ENCODE measurements at regions not wholly inside any gene's neighbourhood (a gene's known extent, or its start where the extent isn't known, plus 50 kb on each side); places are given as distances from the start of the nearest gene placed in this dataset.

DNA sequence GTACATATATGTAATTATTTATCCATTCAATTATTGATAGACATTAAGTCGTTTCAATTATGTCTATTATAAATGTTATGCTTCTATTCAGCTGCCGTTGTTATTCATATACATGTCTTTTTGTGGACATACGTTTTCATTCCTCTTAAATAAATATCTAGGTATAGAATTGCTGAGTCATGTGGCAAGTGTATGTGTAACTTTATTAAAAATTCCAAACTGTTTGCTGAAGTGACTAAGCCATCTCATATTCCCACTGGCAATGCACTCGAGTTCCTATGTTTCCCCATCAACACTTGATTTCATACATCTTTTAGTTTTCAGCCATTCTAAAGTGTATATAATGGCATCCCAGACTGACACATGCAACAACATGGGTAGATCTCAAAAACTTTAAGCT lies 739.7 kb upstream of the POU3F2 start:
- ChIA-PET POLR2A (no interaction called here), CTCF (no interaction called here)
- Mint-ChIP-seq H3K9me3 (ENCODE audit: insufficient read depth) (no peaks in the 10 kb centered on the region), H3K4me1 (ENCODE audit: low read depth) (no peaks in the 10 kb centered on the region), H3K27ac (no peak overlapping the region), H3K4me3 (no peak overlapping the region), H3K36me3 (ENCODE audit: low read depth) (no peaks in the 10 kb centered on the region), H3K27me3 (ENCODE audit: low read depth) (no peaks in the 10 kb centered on the region)
- DNase-seq, result no peak
- ATAC-seq, result no peak

- no peak for DNase-seq
- CTCF ChIA-PET, result no interaction called here
- Mint-ChIP-seq H3K36me3 (ENCODE audit: low read depth) (no peaks in the 10 kb centered on the region), H3K27me3 (ENCODE audit: low read depth) (no peaks in the 10 kb centered on the region), H3K4me1 (ENCODE audit: low read depth) (no peaks in the 10 kb centered on the region), H3K27ac (no peak overlapping the region), H3K9me3 (ENCODE audit: insufficient read depth) (peaks cover 6% of the 10 kb centered on the region), H3K4me3 (no peak overlapping the region)
- ATAC-seq, result no peak
- POLR2A ChIA-PET, result no interaction called here
Observed at GRCh38 chr6:98107801-98108200, 726.6 kb upstream of the POU3F2 start.

DNA sequence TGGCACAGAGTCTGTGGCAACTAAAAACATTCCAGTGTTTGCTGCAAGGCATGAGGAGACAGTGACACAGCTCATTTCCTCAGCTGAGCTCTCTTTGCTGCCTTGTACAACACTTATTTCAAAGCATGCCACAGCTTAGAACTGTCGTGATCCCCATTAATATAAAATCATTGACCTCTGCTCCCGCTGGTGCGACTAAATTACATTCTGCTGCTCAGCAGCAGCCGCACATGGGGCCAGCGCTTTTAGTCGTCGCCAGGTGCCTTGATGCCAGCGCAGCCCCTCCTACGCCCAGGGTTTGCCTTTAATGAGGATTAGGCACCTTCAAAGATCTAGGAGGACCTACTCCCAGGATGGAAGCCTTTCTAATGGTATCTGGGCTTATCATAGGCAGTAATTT lies 717.9 kb upstream of the POU3F2 start:
- H3K27ac Mint-ChIP-seq, result no peak overlapping the region
- POLR2A ChIA-PET, result no interaction called here

DNA sequence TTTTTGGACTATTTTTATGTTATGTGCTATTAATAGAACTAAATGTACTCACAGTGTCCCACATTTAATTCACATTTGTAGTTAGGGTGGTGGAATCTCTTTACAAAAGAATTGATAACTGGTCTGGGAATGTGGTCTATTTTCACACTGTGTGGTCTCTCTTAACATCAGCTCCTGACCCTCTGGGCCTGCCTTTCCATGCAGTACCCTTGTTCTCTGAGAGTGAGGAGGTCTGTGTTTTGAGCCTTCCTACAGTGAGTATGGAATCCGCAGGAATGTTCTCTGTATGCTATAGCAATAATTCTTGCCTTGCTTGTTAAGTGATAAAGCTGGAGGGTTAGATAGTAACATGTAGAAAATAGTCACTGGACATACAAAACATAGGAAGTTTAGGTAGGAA lies 717.3 kb upstream of the POU3F2 start:
- H3K4me3 Mint-ChIP-seq, result no peak overlapping the region
- DNase-seq (no peak), ATAC-seq (no peak)
- no peaks in the 10 kb centered on the region for H3K9me3 Mint-ChIP-seq (ENCODE audit: insufficient read depth)
- H3K27me3 Mint-ChIP-seq (ENCODE audit: low read depth), result no peaks in the 10 kb centered on the region
- H3K4me1 Mint-ChIP-seq (ENCODE audit: low read depth), result no peaks in the 10 kb centered on the region
- CTCF ChIA-PET, result no interaction called here
- H3K27ac Mint-ChIP-seq, result no peak overlapping the region
- POLR2A ChIA-PET, result no interaction called here
- no peaks in the 10 kb centered on the region for H3K36me3 Mint-ChIP-seq (ENCODE audit: low read depth)

More for the DNA sequence above, 717.9 kb upstream of the POU3F2 start:
- Mint-ChIP-seq H3K4me1 (ENCODE audit: low read depth) (no peaks in the 10 kb centered on the region), H3K9me3 (ENCODE audit: insufficient read depth) (no peaks in the 10 kb centered on the region), H3K36me3 (ENCODE audit: low read depth) (no peaks in the 10 kb centered on the region), H3K27me3 (ENCODE audit: low read depth) (no peaks in the 10 kb centered on the region), H3K4me3 (no peak overlapping the region)
- CTCF ChIA-PET, result no interaction called here
- no peak for ATAC-seq
- DNase-seq, result no peak

GRCh38 chr6:98118397-98119045 lies 715.9 kb upstream of the POU3F2 start:
- ChIA-PET POLR2A (no interaction called here), CTCF (no interaction called here)
- Mint-ChIP-seq H3K27me3 (ENCODE audit: low read depth) (no peaks in the 10 kb centered on the region), H3K27ac (no peak overlapping the region), H3K36me3 (ENCODE audit: low read depth) (no peaks in the 10 kb centered on the region), H3K4me3 (no peak overlapping the region), H3K4me1 (ENCODE audit: low read depth) (no peaks in the 10 kb centered on the region), H3K9me3 (ENCODE audit: insufficient read depth) (no peaks in the 10 kb centered on the region)
- DNase-seq (no peak), ATAC-seq (no peak)

- Mint-ChIP-seq H3K4me3 (no peak overlapping the region), H3K36me3 (ENCODE audit: low read depth) (no peaks in the 10 kb centered on the region), H3K9me3 (ENCODE audit: insufficient read depth) (no peaks in the 10 kb centered on the region), H3K4me1 (ENCODE audit: low read depth) (no peaks in the 10 kb centered on the region), H3K27me3 (ENCODE audit: low read depth) (no peaks in the 10 kb centered on the region), H3K27ac (no peak overlapping the region)
- POLR2A ChIA-PET, result no interaction called here
- CTCF ChIA-PET, result no interaction called here
- DNase-seq (no peak), ATAC-seq (no peak)
Observed at GRCh38 chr6:98124171-98124570, 710.2 kb upstream of the POU3F2 start.

GRCh38 chr6:98131290-98131990 lies 702.9 kb upstream of the POU3F2 start:
- POLR2A ChIA-PET, result no interaction called here
- CTCF ChIA-PET, result no interaction called here
- H3K27ac Mint-ChIP-seq, result no peak overlapping the region
- DNase-seq, result no peak
- no peaks in the 10 kb centered on the region for H3K36me3 Mint-ChIP-seq (ENCODE audit: low read depth)
- no peaks in the 10 kb centered on the region for H3K4me1 Mint-ChIP-seq (ENCODE audit: low read depth)
- no peaks in the 10 kb centered on the region for H3K9me3 Mint-ChIP-seq (ENCODE audit: insufficient read depth)
- no peaks in the 10 kb centered on the region for H3K27me3 Mint-ChIP-seq (ENCODE audit: low read depth)
- no peak for ATAC-seq
- H3K4me3 Mint-ChIP-seq, result no peak overlapping the region

- H3K4me1 Mint-ChIP-seq (ENCODE audit: low read depth), result no peaks in the 10 kb centered on the region
- no peaks in the 10 kb centered on the region for H3K9me3 Mint-ChIP-seq (ENCODE audit: insufficient read depth)
- DNase-seq (no peak), ATAC-seq (no peak)
- CTCF ChIA-PET, result no interaction called here
- no peaks in the 10 kb centered on the region for H3K27me3 Mint-ChIP-seq (ENCODE audit: low read depth)
- H3K27ac Mint-ChIP-seq, result no peak overlapping the region
- H3K4me3 Mint-ChIP-seq, result no peak overlapping the region
- H3K36me3 Mint-ChIP-seq (ENCODE audit: low read depth), result no peaks in the 10 kb centered on the region
- POLR2A ChIA-PET, result no interaction called here
Observed at GRCh38 chr6:98136333-98136732, 698.0 kb upstream of the POU3F2 start.

DNA sequence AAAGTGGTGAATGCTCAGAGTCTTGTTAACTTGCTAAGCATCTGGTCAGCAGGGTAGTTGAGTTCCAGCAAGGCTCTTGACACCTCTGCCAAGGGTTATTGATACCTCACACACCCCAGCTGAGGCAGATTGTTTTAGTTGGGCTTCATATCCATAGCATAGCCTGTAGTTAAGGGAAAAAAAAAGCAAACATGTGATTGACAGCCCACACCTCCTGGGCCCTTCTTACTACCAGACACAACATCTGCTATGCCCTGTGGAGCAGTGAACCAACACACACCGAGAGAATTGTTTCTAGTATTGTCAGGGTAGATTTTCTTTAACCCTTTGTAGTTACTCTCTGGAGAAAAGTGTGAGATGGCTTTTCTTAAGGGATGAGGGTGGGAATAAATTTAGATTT lies 697.0 kb upstream of the POU3F2 start:
- H3K36me3 Mint-ChIP-seq (ENCODE audit: low read depth), result no peaks in the 10 kb centered on the region
- CTCF ChIA-PET, result no interaction called here
- no peak overlapping the region for H3K27ac Mint-ChIP-seq
- no peaks in the 10 kb centered on the region for H3K9me3 Mint-ChIP-seq (ENCODE audit: insufficient read depth)
- H3K27me3 Mint-ChIP-seq (ENCODE audit: low read depth), result no peaks in the 10 kb centered on the region
- no peak for ATAC-seq
- no peak for DNase-seq
- POLR2A ChIA-PET, result no interaction called here
- H3K4me3 Mint-ChIP-seq, result no peak overlapping the region
- H3K4me1 Mint-ChIP-seq (ENCODE audit: low read depth), result no peaks in the 10 kb centered on the region

GRCh38 chr6:98142839-98143238 lies 691.5 kb upstream of the POU3F2 start:
- CTCF ChIA-PET, result no interaction called here
- H3K9me3 Mint-ChIP-seq (ENCODE audit: insufficient read depth), result peaks cover 7% of the 10 kb centered on the region
- H3K27ac Mint-ChIP-seq, result no peak overlapping the region
- POLR2A ChIA-PET, result no interaction called here
- H3K27me3 Mint-ChIP-seq (ENCODE audit: low read depth), result no peaks in the 10 kb centered on the region
- H3K4me3 Mint-ChIP-seq, result no peak overlapping the region
- no peaks in the 10 kb centered on the region for H3K36me3 Mint-ChIP-seq (ENCODE audit: low read depth)
- H3K4me1 Mint-ChIP-seq (ENCODE audit: low read depth), result no peaks in the 10 kb centered on the region
- ATAC-seq (no peak), DNase-seq (no peak)

DNA sequence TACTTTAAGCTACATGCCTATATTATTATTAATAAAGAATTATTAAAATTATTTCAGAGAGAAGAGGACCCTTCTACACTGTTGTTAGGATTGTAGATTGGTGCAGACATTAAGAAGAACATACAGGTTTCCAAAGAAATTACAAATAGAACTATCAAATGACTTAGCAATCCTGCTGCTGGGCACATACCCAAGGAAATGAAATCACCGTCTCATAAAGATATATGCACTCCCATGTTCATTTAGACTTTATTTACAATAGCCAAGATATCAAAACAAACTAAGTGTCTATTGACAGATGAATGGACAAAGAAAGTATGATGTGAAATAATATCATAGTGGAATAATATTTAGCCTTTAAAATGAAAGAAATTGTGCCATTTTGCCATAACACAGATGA lies 687.7 kb upstream of the POU3F2 start:
- H3K27me3 Mint-ChIP-seq (ENCODE audit: low read depth), result no peaks in the 10 kb centered on the region
- DNase-seq (no peak), ATAC-seq (no peak)
- POLR2A ChIA-PET, result no interaction called here
- no peaks in the 10 kb centered on the region for H3K4me1 Mint-ChIP-seq (ENCODE audit: low read depth)
- CTCF ChIA-PET, result no interaction called here
- no peaks in the 10 kb centered on the region for H3K36me3 Mint-ChIP-seq (ENCODE audit: low read depth)
- H3K4me3 Mint-ChIP-seq, result no peak overlapping the region
- H3K9me3 Mint-ChIP-seq (ENCODE audit: insufficient read depth), result peaks cover 7% of the 10 kb centered on the region
- H3K27ac Mint-ChIP-seq, result no peak overlapping the region

GRCh38 chr6:98156580-98156979 lies 677.8 kb upstream of the POU3F2 start:
- H3K36me3 Mint-ChIP-seq (ENCODE audit: low read depth), result no peaks in the 10 kb centered on the region
- ChIA-PET POLR2A (no interaction called here), CTCF (no interaction called here)
- no peaks in the 10 kb centered on the region for H3K4me1 Mint-ChIP-seq (ENCODE audit: low read depth)
- H3K27me3 Mint-ChIP-seq (ENCODE audit: low read depth), result no peaks in the 10 kb centered on the region
- ATAC-seq (no peak), DNase-seq (no peak)
- H3K27ac Mint-ChIP-seq, result no peak overlapping the region
- H3K9me3 Mint-ChIP-seq (ENCODE audit: insufficient read depth), result peaks cover 4% of the 10 kb centered on the region
- no peak overlapping the region for H3K4me3 Mint-ChIP-seq

GRCh38 chr6:98179606-98180005 lies 654.8 kb upstream of the POU3F2 start:
- ChIA-PET CTCF (no interaction called here), POLR2A (no interaction called here)
- Mint-ChIP-seq H3K36me3 (ENCODE audit: low read depth) (no peaks in the 10 kb centered on the region), H3K9me3 (ENCODE audit: insufficient read depth) (no peaks in the 10 kb centered on the region), H3K27ac (no peak overlapping the region), H3K4me3 (no peak overlapping the region), H3K4me1 (ENCODE audit: low read depth) (no peaks in the 10 kb centered on the region), H3K27me3 (ENCODE audit: low read depth) (no peaks in the 10 kb centered on the region)
- ATAC-seq (no peak), DNase-seq (no peak)
